ENCODE measurements at regions not wholly inside any gene's neighbourhood (a gene's known extent, or its start where the extent isn't known, plus 50 kb on each side); places are given as distances from the start of the nearest gene placed in this dataset.
"Not testable (repeated sequence)": the region's sequence is repeated elsewhere in the genome, so short reads cannot be mapped to it uniquely, and the experiment has no call there.

DNA sequence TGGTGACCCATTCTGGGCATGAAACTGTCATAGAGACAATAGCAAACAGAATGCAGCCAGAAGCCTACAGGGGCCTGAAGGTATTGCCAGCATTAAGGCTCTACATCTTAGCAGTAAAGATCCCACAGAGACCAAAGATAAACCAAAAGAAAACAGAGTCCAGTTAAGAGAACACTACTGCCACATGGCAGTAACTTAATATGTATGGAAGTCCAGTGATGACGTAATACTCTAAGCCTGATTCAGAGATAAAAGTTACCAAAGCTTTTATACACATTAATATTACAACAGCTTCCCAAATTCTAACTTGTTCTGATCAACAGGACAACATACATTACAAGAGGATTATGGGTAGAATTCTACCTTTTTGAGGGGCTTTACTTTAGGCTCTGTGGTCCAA, 371.5 kb downstream of the PRELID2 start:
- DNase-seq (ENCODE audit: low spot score): no peak

DNA sequence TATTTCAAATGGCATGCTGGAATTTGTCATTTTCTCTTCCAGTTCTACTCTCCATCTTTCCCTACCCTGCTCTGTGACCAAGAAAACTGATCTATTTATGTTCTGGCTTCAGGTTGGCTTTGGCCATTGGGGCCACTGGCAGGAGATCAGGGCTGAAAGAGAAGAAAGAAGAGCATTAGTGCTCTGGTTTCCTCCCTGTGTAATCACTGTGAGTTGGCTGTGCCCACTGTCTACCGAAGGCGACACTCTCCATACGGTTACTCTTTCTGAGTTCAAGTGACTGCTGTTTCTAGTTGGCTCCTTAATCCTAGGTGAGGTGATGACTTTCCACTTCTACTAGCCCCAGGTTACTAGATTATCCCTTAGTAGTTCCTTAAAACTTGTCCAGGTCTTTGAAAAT, 372.6 kb downstream of the PRELID2 start:
- no peak for DNase-seq (ENCODE audit: low spot score)

DNA sequence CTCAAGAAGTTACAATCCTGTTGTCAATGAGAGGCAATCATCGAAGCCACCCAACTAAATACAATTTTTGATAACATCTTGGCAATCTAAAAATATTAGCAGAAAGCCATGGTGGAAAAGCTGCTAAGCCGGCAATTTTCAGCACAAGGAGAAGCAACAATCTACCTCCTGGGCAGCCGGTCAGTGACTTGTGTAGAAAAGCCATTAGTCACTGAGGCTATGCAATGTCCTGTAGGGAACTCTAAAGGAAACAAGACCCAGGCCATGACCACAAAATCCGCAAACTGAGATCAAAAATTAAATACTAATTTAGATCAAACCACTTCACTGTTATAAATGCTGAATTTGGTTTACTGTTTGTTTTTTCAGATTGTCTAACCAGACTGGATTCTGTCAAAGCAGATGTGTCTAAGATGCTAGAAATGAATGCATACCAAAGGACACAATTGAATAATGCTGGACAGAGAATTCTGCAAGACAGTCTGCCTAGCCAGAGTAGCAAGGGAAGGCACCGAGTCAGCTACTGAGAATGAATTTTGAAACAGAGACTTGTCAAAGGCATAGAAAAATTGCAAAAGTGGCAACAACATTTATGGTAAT, 384.8 kb downstream of the PRELID2 start:
- DNase-seq (ENCODE audit: low spot score): no peak

DNA sequence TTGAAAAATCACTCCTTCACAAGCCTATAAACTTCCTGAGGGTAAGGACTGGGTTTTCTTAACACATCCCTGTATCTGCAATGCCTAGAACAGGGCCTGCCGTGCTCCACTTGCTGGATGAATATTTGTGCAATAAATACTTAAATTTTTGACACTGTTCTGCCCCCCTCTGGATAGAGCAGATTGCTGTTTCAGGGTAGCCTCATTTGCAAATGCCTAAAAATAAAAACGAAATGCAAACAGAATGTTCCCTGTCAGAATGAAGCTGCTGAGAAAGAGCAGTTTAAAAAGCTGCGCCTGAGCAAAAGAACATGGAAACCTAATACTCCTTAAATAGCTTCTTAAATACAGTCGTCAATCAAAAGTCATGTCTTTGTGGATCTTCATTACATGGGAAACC, 385.3 kb downstream of the PRELID2 start:
- DNase-seq (ENCODE audit: low spot score): no peak

DNA sequence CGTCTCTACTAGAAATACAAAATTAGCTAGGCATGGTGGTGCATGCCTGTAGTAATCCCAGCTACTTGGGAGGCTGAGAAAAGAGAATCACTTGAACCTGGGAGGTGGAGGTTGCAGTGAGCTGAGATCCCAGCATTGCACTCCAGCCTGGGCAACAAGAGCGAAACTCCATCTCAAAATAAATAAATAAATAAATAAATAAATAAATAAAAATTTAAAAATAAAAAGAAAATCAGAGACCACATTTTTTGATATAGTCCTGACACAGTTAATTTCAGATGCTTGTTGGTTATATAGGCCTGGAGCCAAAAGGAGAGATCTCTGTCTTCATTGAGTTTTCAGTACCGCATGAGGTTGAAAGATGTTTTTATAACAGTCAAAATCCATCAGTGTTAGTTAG, 388.3 kb downstream of the PRELID2 start:
- DNase-seq (ENCODE audit: low spot score): not testable (repeated sequence)

DNA sequence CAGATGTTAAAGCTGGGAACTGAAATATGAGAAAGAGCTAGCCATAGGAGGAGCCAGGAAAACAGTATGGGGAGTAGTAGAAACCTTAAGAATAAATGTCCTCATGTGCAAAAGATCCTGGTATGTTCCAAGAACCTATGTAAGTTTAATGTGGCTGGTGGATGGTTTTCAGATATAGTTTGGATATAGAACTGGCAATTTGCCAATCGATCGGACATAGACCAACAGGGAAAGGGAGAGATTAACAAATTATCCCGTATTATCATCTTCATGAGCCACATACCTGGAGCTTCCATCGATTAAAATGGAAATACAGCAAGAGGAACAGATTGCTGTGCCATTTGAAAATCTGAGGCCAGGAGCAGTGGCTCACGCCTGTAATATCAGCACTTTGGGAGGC, 388.7 kb downstream of the PRELID2 start:
- no peak for DNase-seq (ENCODE audit: low spot score)

DNA sequence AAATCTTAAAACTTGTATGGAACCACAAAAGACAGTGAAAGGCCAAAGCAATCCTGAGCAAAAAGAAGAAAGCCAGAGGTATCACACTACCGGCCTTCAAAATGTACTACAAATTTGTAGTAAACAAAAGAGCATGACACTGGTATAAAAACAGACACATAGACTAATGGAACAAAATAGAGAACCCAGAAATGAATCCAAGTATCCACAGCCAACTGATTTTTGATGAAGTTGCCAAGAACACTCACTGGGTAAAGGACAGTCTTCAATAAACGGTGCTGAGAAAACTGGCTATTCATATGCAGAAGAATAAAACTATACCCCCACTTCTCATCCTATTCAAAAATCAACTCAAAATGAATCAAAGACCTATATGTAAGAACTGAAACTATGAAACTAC, 390.1 kb downstream of the PRELID2 start:
- DNase-seq (ENCODE audit: low spot score): no peak

DNA sequence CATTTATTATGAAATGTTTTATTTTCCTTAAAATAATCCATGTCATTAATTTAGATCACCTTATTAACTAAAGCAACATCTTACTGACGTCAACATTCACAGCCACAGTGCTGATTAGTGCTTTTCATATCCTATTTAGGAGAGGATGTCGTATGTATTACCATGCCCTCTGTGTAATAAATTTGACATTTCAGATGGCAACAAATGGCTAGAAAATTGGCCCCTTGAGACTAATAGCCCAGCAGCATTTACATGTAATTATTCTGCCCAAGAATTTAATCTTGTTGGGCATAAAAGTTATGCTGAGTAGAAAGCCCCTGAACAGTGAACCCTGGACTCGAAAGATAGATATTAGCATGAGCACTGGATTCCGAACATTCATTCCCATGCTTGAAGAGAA, 391.2 kb downstream of the PRELID2 start:
- no peak for DNase-seq (ENCODE audit: low spot score)

DNA sequence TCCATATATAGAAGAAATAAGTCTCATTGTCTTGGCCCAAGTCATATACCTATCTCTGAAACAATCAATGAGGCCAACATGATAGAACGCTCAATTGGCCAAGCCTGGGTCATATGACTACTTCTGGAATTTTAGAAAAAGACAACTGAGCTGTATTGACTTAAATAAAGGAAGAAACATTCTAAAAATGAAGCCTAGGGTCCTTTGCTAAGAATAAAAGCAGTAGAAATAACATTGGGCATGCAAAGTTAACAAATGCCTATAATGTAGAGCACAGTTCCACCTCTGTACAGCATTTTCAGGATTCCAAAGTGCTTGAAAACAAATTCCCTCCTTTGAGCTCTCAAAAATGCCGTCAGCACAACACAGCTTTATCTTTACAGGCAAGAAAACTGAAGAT, 391.8 kb downstream of the PRELID2 start:
- no peak for DNase-seq (ENCODE audit: low spot score)

DNA sequence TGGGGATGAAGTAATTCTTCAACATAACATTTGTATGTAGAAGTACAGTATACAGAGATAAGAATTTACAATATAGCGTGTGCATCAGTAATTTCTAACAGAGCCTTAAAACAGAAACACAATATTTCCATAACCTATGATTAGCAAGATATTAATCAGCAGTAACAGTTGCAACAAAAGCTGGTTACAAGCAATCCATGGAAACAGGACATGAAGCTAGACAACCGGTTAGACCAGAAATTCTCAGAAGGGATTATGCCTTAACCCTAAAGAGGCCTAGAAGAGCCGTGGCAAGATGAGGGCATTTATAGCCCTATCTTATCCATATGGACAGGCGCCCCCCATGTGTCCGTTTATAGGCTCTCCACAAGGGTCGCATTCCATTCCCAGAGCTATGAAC, 392.5 kb downstream of the PRELID2 start:
- not testable (repeated sequence) for DNase-seq (ENCODE audit: low spot score)

DNA sequence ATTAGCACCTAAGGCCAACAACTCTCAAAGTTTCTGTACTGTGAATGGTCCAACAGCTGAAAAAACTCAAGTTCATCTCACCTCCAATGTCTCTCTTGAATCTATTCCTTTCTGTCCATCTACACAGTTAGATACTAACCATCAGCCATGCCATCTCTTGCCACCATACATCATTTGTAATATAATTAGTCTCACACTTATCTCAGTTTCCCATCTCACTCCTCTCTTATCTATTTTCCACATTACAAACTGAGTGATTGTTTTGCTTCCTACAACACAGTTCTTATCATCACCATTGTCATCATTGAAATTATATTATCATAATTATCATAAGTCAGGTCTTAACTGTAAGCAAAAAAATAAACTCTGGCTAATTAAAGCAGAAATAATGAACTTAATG, 393.9 kb downstream of the PRELID2 start:
- no peak for DNase-seq (ENCODE audit: low spot score)

DNA sequence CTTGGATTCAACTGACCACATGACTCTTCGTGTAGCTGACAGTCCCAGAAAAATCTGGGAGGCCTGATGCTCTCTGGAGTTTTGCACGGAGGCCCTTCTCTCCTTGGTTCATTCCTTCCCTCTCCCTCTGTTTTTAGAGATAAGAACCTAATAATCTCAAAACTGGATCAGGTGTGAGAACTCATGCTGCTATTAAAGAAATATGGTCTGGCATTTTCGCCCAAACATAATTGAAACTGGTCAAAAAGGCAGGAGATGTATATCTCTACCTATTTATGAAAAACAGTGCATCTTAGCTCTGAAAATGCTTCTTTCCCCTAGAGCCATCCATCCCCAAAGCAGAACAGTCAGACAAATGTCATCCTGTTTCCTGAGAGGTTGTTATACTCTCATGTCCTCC, 397.5 kb downstream of the PRELID2 start:
- DNase-seq (ENCODE audit: low spot score): no peak

DNA sequence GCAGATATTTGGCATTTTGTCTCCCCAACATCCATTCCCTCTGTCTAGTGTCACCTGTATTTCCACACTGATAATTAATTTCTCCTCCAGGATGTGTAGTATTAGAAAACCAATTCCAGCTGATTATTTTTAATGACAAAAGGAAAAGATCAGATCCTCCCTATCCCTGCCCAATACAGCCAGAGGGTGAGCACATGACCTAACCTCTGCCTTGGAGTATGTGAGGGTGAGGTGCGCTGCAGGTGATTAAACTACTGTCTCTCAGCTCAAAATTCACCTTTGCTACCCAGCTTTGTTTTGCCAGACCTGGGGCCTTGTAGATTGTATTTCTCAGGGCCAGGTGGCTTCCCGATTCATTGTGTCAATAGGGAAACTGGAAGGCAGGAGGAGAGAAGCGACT, 402.1 kb downstream of the PRELID2 start:
- DNase-seq (ENCODE audit: low spot score): no peak

DNA sequence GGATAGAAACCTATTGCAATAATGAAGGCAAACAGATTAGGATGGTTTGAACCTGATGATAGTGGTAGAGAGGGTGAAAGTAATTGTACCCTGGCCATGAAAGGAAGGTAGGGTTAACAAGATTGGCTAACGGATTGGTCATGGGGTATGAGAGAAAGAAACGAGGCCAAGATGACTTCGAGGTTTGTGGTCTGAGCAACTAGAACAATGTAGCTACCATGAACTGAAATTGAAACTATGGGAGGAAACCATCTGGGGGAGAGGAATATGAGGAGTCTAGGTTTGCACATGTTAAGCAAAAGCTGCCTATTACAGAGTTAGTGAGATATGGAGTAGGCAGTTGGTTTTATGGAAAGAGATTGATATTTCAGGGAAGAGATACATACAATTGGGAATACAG, 406.0 kb downstream of the PRELID2 start:
- no peak for DNase-seq (ENCODE audit: low spot score)

DNA sequence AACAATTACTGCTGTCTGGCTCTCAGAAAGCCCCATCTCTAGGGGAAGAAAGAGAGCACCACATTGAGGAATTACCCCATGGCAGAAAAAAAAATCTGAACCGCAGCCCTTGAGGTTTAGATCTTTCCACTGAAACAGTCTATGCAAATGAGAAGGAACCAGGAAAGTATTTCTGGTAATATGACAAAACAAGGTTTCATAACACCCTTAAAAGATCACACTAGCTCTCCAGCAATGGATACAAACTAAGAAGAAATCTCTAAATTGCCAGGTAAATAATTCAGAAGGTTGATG, 427.1 kb downstream of the PRELID2 start:
- DNase-seq (ENCODE audit: low spot score): no peak

DNA sequence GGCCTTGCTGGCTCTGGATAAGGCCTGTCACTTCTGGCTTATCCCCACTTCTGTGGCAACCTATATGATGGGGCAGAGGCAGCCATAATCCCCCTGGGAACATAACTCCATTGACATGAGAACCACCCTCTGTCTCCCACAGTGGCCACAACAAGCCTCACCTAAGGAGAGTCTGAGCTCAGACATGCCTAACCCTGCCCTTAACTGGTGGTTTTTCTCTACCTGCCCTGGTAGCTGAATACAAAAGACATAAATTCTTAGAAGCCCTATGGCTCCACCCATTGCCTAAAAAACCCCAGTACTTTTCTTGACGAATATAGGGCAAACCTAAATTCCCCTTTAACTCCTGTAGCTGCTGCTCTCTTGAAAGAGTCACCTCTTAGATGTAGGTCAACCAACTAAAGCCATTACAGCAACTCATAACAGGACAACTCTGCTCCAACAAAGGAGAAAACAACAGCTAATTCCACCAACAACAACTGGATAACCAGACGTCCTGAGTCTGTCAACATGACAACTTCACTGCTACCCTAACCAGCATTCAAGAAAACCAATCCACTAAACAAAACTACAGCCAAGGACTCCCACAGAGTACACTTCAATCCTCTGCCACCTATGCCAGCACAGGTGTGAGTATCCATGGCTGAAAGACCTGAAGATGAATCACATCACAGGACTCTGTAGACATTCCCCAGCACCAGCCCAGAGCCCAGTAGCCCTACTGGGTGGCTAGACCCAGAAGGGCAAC, 427.7 kb downstream of the PRELID2 start:
- no peak for DNase-seq (ENCODE audit: low spot score)

DNA sequence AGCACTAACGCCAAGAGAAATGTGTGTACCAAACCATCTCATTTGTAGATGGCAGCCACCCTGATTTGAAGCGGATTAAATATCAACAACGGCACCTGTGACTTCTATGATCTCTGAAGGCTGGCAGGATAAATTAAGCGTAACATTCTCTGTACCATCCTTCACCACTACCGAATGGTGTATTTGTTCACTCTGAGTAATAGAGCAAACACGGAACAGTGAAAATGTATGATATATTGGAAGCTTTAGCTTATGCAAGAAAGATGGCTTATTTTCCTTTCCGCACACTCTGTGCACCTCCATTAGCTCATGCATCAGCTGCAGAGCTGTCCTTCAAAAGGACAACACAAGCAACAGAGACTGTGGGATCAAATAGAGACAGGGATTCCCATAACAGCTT, 431.1 kb downstream of the PRELID2 start:
- DNase-seq (ENCODE audit: low spot score): no peak

DNA sequence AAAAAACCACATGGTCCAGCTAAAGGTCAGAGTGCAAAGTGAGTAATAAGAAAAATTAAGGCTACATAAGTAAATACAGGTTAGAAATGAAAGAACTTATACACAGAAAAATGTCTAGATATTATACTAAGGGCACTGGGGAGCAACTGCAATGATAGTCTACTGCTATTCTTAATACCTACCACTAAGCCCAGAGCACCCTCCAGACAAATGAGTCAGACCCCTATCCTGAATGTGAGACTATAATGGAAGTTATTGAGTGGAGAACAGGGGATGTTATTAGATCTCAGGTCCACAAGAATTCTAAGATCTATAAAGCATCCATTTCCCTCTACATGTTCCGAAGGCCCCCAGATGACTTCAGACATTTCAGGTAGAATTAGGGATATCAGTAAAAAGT, 438.3 kb downstream of the PRELID2 start:
- DNase-seq (ENCODE audit: low spot score): no peak

DNA sequence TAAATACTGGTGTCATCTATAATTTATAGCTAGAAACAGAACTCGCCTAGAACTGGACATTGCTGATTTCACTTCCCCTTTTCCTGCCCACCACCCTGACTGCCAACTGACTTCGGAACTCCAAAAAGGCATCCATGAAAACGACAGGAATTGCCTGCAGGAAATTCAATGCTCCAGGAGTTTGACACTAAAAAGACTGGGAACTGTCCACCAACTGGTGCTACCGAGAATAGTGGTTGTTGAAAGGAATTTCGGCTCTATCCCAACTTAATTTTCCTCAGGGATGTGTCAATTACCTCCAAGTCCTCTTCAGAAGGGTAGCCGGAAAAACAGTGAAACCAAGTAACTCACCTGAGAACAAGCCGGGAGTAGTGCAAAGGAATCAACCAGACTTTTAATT, 440.0 kb downstream of the PRELID2 start:
- DNase-seq (ENCODE audit: low spot score): not testable (repeated sequence)

DNA sequence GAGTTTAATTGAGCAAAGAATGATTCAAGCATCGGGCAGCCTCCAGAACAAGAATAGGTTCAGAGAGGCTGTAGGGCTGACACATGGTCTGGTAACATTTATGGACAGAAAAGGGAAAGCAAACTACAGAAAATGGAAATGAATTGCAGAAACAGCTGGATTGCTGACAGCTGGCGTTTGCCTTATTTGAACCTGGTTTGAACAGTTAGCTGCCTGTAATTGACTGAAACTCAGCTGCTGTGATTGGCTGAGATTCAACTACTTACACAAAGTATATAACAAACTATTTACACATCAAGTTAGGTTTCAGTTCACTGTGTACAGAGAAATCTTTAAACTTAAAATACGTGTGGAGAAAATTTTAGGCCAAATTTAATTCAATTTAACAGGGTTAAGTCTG, 441.7 kb downstream of the PRELID2 start:
- DNase-seq (ENCODE audit: low spot score): no peak

DNA sequence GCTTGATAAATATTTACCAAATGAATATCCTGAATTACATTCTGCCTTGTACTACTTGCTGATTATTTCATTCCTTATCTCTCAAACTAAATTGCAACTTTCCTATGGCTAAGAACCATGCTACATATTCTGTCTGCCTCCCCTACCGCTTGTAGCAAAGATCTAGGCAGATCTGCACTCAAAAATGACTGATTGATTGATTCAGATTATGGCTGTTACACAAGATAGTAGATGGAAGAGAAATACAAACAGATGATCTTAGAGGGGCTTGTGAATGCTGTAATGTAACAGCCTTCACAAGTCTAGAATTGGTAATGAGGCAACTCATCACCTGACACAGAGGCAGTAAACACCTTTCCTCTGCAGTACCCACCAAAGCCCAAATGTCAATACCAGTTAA, 446.1 kb downstream of the PRELID2 start:
- DNase-seq (ENCODE audit: low spot score): no peak

DNA sequence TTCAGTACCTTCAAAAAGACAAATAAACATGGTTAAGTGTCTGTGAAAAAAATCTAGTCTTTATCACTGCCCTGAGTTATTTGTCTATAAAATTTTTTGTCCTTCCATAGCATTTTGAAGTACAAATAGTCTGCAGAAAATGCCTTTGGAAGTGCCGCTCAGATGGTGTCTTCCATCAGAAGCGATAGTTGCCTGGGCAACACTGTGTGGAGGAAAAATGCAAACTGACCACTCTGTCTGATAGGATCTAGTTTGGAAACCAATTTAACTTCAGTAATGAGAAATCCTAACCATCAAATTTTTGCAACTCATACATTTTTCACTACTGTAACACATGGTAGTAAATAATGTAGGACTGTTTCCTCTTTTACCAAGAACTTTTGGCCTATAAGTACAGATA, 449.9 kb downstream of the PRELID2 start:
- DNase-seq (ENCODE audit: low spot score): no peak

DNA sequence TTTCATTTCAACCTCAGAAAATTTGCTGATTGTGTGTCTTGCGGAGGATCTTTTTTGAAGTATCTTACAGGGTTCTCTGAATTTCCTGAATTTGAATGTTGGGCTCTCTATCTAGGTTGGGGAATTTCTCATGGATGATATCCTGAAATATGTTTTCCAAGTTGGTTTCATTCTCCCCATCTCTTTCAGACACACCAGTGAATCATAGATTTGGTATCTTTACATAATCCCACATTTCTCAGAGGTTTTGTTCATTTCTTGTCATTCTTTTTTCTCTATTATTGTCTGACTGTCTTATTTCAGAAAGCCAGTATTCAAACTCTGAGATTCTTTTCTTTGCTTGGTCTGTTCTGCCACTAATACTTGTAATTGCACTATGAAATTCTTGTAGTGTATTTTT, 456.9 kb downstream of the PRELID2 start:
- no peak for DNase-seq (ENCODE audit: low spot score)

DNA sequence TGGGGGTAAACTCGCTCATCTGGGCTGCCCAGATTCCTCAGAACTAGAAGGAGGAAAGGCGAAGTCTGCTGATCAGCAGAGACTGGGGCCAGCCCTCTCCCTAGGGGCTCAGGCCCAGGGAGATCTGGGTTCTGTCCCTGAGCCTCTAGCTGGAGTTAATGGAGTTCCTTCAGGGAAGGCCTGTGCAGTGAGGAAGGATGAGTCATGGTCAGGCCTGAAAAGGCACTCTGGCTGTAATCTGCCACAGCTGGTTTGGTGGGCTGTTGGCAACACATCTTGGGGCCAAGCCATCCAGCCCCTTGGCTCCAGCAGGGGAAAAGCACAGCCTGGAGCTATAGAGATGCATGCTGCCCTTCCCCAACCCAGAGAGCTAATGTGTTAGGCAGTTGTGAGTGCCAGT, 459.6 kb downstream of the PRELID2 start:
- no peak for DNase-seq (ENCODE audit: low spot score)

All from left forelimb (tissue), 1 donor.